ENCODE measurements at regions not wholly inside any gene's neighbourhood (a gene's known extent, or its start where the extent isn't known, plus 50 kb on each side); places are given as distances from the start of the nearest gene placed in this dataset.
"Not testable (repeated sequence)": the region's sequence is repeated elsewhere in the genome, so short reads cannot be mapped to it uniquely, and the experiment has no call there.

DNA sequence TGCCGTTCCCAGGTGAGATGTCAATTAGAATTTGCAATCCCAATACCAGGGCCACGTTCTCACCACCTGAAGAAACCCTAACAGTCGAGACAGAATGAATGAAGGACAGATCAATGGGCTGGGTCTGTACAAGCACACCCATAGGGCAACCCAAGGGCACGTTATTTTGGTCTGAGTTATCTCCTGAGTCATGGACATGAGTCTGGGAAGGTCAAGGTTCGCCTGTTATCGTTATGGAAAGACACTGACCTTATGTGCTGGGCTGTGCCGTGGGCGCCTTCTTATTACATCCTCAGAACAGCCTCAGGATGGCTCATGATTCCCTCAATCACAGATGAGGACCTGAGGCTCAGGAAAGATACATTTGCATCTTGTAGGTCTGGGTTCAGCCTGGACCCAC, 175.0 kb upstream of the SULF2 start:
- Mint-ChIP-seq H3K9me3 (no peaks in the 10 kb centered on the region), H3K4me3 (no peak overlapping the region), H3K27me3 (ENCODE audit: low read depth) (peaks cover 7% of the 10 kb centered on the region), H3K4me1 (ENCODE audit: low read depth) (no peaks in the 10 kb centered on the region), H3K36me3 (ENCODE audit: insufficient read depth) (no peaks in the 10 kb centered on the region)
- ATAC-seq = no peak
- no peak for DNase-seq

GRCh38 chr20:47957989-47958801, 172.9 kb upstream of the SULF2 start:
- not testable (repeated sequence) for H3K9me3 Mint-ChIP-seq; H3K4me3 Mint-ChIP-seq; DNase-seq; H3K36me3 Mint-ChIP-seq (ENCODE audit: insufficient read depth); ATAC-seq; H3K4me1 Mint-ChIP-seq (ENCODE audit: low read depth)
- H3K27me3 Mint-ChIP-seq (ENCODE audit: low read depth) = peaks cover 12% of the 10 kb centered on the region

DNA sequence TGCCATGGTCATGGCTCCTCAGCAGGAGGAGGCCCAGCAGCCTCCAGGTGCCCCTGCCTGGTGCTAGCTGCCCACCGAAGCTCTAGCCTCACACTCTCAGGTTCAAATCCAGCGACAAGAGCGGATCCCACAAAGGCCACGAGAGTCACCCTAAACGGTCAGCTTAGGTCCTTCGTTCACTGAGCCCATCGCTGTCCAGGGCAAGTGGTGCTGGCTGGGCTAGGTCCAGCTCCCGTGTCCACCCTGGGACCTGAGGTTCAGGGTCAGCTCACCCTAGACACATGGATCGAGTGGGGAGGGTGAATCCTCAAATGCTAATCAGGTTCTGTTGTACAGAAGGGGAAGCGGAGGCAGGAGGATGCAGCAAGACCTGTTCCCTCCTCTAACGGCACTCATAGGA, 171.9 kb upstream of the SULF2 start:
- DNase-seq (no peak), ATAC-seq (no peak)
- H3K4me1 Mint-ChIP-seq (ENCODE audit: low read depth) = no peaks in the 10 kb centered on the region
- no peak overlapping the region for H3K4me3 Mint-ChIP-seq
- peaks cover 16% of the 10 kb centered on the region for H3K27me3 Mint-ChIP-seq (ENCODE audit: low read depth)
- H3K9me3 Mint-ChIP-seq = no peaks in the 10 kb centered on the region
- no peaks in the 10 kb centered on the region for H3K36me3 Mint-ChIP-seq (ENCODE audit: insufficient read depth)

DNA sequence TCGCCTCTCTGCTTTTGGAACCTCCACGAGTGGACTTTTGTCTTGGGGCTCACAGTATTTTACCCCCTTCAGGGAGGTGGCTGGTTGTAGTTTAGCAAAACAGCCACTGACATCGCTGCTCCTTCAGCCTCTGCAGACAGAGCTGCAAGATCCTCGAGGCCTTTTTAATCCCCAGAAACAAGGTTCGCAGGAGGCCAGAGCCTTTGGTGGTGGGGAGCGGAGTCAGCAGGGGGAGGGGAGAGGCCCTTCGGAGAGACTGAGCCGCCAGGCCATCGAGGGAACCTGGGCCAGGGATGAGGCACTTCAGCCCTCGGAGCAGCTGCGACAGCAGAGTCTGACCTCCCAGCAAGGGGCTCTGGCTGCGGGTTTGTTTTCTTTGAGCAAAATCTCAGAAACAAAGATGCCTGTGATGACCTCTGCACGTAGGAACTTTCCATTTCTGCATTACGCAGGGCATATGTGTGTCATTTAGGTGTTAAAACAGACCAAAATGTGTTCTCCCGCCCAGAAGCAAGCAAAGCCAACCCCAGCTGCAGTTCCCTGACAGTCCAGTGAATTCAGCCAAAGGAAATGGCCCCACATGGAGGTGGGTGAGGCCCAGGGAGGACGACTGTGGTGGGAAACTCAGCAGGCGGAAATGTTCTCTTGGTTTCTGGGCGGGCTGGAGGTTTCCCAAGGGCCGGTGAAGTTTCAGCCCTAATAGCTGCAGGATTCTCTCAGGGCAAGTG, 171.2 kb upstream of the SULF2 start:
- no peak overlapping the region for H3K4me3 Mint-ChIP-seq
- no peaks in the 10 kb centered on the region for H3K36me3 Mint-ChIP-seq (ENCODE audit: insufficient read depth)
- H3K9me3 Mint-ChIP-seq = no peaks in the 10 kb centered on the region
- H3K27me3 Mint-ChIP-seq (ENCODE audit: low read depth) = peaks cover 16% of the 10 kb centered on the region
- H3K4me1 Mint-ChIP-seq (ENCODE audit: low read depth) = no peaks in the 10 kb centered on the region
- no peak for DNase-seq
- ATAC-seq = no peak

DNA sequence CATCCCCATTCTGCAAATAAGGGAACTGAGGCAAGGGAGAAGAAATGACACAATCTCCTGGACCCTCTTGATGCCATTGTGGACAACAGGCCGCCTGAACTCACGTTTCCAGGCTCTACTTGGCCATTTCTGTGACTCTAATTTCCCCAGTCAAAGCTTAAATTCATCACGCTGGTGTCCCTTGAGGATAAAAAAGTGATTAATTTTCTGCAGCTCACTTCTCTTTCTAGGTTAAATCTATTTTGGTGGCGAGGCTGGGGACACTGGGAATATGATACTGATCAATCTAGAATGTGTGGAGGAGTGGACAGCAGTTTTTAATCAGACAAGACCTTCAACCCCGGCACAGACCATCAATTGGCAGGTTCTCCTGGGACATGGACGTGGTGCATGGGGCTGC, 168.2 kb upstream of the SULF2 start:
- H3K36me3 Mint-ChIP-seq (ENCODE audit: insufficient read depth) = no peaks in the 10 kb centered on the region
- ATAC-seq = no peak

GRCh38 chr20:47952023-47952564, 166.8 kb upstream of the SULF2 start:
- H3K4me3 Mint-ChIP-seq = no peak overlapping the region
- H3K4me1 Mint-ChIP-seq (ENCODE audit: low read depth) = no peaks in the 10 kb centered on the region
- DNase-seq = no peak
- ATAC-seq = no peak
- no peaks in the 10 kb centered on the region for H3K36me3 Mint-ChIP-seq (ENCODE audit: insufficient read depth)
- peaks cover 15% of the 10 kb centered on the region for H3K27me3 Mint-ChIP-seq (ENCODE audit: low read depth)
- H3K9me3 Mint-ChIP-seq = no peaks in the 10 kb centered on the region

More for the DNA sequence above, 168.2 kb upstream of the SULF2 start:
- no peak for DNase-seq
- no peaks in the 10 kb centered on the region for H3K9me3 Mint-ChIP-seq
- H3K4me1 Mint-ChIP-seq (ENCODE audit: low read depth) = no peaks in the 10 kb centered on the region
- H3K4me3 Mint-ChIP-seq = no peak overlapping the region
- H3K27me3 Mint-ChIP-seq (ENCODE audit: low read depth) = peaks cover 12% of the 10 kb centered on the region

- DNase-seq (no peak), ATAC-seq (no peak)
- H3K36me3 Mint-ChIP-seq (ENCODE audit: insufficient read depth) = no peaks in the 10 kb centered on the region
- H3K4me3 Mint-ChIP-seq = no peak overlapping the region
- no peaks in the 10 kb centered on the region for H3K4me1 Mint-ChIP-seq (ENCODE audit: low read depth)
- peaks cover 15% of the 10 kb centered on the region for H3K27me3 Mint-ChIP-seq (ENCODE audit: low read depth)
- no peaks in the 10 kb centered on the region for H3K9me3 Mint-ChIP-seq
These were observed 166.3 kb upstream of the SULF2 start for GRCh38 chr20:47951521-47951971.

GRCh38 chr20:47950913-47951283, 165.6 kb upstream of the SULF2 start:
- no peak for ATAC-seq
- H3K9me3 Mint-ChIP-seq = no peaks in the 10 kb centered on the region
- DNase-seq = no peak
- H3K27me3 Mint-ChIP-seq (ENCODE audit: low read depth) = peaks cover 15% of the 10 kb centered on the region
- no peaks in the 10 kb centered on the region for H3K4me1 Mint-ChIP-seq (ENCODE audit: low read depth)
- no peak overlapping the region for H3K4me3 Mint-ChIP-seq
- H3K36me3 Mint-ChIP-seq (ENCODE audit: insufficient read depth) = no peaks in the 10 kb centered on the region

- ATAC-seq (no peak), DNase-seq (no peak)
- Mint-ChIP-seq H3K4me3 (no peak overlapping the region), H3K9me3 (no peaks in the 10 kb centered on the region), H3K27me3 (ENCODE audit: low read depth) (peaks cover 15% of the 10 kb centered on the region), H3K4me1 (ENCODE audit: low read depth) (no peaks in the 10 kb centered on the region), H3K36me3 (ENCODE audit: insufficient read depth) (no peaks in the 10 kb centered on the region)
These were observed 165.0 kb upstream of the SULF2 start for GRCh38 chr20:47950124-47950912.

DNA sequence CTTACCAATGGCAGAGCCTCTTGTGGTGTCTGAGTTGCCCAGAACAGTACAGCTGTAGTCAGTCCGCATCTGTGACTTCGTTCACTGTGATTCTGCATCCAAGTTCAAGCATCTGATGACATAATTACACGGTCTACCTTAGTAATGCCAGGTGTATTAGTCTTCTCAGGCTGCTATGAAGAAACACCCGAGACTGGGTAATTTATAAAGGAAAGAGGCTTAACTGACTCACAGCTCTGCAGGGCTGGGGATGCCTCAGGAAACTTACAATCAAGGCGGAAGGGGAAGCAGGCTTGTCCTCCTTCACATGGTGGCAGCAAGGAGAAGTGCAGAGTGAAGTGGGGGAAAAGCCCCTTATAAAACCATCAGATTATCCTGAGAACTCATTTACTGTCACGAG, 163.9 kb upstream of the SULF2 start:
- Mint-ChIP-seq H3K9me3 (no peaks in the 10 kb centered on the region), H3K4me1 (ENCODE audit: low read depth) (no peaks in the 10 kb centered on the region), H3K4me3 (no peak overlapping the region), H3K36me3 (ENCODE audit: insufficient read depth) (no peaks in the 10 kb centered on the region), H3K27me3 (ENCODE audit: low read depth) (peaks cover 18% of the 10 kb centered on the region)
- DNase-seq = no peak
- no peak for ATAC-seq

DNA sequence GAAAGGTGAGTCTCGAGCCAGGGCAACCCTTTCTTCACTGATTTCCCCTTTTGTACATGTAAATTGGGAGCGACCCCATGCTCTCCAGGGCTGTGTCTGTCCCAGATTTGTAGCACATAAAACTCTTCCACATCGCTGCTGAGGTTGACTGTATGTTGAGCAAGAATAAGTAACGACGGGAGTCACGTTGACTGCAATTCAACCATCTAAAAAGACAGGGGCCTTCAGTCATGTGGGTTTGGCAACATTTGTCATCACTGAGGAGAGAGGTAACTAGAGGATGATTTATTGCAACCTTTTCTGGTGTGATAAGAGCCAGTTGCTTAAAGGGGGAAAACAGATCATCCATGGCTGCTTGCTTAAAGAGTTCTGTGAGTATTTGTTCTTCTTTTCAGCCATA, 159.4 kb upstream of the SULF2 start:
- Mint-ChIP-seq H3K4me1 (ENCODE audit: low read depth) (no peaks in the 10 kb centered on the region), H3K4me3 (no peak overlapping the region), H3K27me3 (ENCODE audit: low read depth) (peaks cover 5% of the 10 kb centered on the region), H3K36me3 (ENCODE audit: insufficient read depth) (no peaks in the 10 kb centered on the region), H3K9me3 (no peaks in the 10 kb centered on the region)
- DNase-seq = no peak
- ATAC-seq = no peak

DNA sequence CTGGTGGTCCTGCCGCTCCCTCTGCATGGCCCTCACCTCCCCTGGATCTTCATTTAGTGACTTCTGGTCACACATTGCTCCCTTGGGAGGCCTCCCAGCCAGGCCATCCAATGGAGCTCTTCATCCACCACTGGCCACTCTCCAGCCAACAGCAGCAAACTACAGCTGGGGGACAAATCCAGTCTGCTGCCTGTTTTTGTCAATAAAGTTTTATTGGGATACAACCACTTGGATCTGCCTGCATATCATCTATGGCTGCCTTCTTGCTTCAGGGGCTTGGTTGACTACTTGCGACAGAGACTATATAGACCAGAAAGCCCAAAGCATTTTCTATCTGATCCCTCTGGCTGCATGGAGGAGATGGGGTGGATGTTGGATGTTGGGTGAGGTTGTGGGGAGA, 156.6 kb upstream of the SULF2 start:
- ATAC-seq (no peak), DNase-seq (no peak)
- Mint-ChIP-seq H3K27me3 (ENCODE audit: low read depth) (peaks cover 4% of the 10 kb centered on the region), H3K4me1 (ENCODE audit: low read depth) (no peaks in the 10 kb centered on the region), H3K36me3 (ENCODE audit: insufficient read depth) (no peaks in the 10 kb centered on the region), H3K9me3 (no peaks in the 10 kb centered on the region), H3K4me3 (no peak overlapping the region)

DNA sequence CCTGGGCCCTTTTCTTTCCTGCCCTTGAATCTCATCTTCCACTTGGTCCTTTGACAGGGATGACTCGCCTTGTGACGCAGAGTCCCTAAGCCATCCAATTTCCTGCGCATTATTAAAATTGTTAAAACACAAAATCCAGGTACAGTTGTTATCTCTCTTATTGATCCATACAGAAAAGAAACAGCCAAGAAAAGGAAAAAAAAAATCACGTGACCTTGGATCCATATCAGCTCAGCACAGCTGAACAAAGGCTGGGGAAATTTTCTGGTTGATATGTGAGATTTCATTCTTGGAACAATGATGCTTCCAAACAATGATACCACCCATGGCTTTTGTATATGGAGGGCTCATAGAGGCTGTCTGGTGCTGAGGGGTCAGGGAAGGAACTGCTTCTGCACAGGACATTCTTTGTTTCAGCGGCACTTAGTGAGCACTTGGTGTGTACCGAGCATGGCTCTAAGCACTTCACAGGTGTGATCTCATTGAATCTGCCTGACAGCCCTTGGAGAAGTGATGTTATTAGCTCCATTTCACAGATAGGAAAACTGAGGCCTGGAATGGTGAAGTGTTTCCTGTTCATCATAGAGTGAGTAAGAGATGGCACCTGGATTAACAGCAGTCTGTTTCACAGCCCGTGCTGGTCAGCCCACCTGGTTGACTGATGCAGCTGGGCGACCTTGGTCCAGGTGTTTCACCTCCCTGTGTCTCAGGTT, 155.0 kb upstream of the SULF2 start:
- no peaks in the 10 kb centered on the region for H3K36me3 Mint-ChIP-seq (ENCODE audit: insufficient read depth)
- ATAC-seq = no peak
- H3K4me1 Mint-ChIP-seq (ENCODE audit: low read depth) = no peaks in the 10 kb centered on the region
- no peaks in the 10 kb centered on the region for H3K9me3 Mint-ChIP-seq
- peaks cover 4% of the 10 kb centered on the region for H3K27me3 Mint-ChIP-seq (ENCODE audit: low read depth)
- no peak overlapping the region for H3K4me3 Mint-ChIP-seq
- no peak for DNase-seq

DNA sequence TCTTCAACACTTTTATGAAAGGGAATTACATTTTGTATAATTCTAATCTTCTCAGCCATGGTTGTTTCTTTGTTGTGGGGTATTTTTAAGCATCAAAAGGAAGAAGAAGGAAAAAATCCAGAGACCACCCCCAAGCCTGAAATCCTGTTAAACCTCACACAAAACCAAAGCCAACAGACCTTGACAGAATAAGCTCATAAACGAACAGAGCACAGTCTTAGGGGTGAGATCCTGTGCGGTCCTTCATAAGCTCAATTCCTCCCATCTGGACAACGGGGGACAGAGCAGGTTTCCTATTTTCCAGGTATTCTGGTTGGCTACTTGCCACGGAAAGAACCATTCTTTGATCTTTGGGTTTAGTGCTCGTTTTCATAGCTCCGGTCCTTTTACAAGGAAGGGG, 151.3 kb upstream of the SULF2 start:
- DNase-seq = no peak
- H3K36me3 Mint-ChIP-seq (ENCODE audit: insufficient read depth) = no peaks in the 10 kb centered on the region
- no peaks in the 10 kb centered on the region for H3K4me1 Mint-ChIP-seq (ENCODE audit: low read depth)
- peaks cover 1% of the 10 kb centered on the region for H3K27me3 Mint-ChIP-seq (ENCODE audit: low read depth)
- ATAC-seq = no peak
- H3K4me3 Mint-ChIP-seq = no peak overlapping the region
- H3K9me3 Mint-ChIP-seq = no peaks in the 10 kb centered on the region
